G401 (cell line): ENCODE measurements at regions not wholly inside any gene's neighbourhood (a gene's known extent, or its start where the extent isn't known, plus 50 kb on each side); places are given as distances from the start of the nearest gene placed in this dataset.

Experiments used
- DNase-seq: peaks from one replicate; pipeline ENCODE4 v3.0.0-alpha.2; 2015; ENCODE audit warnings: low spot score
- in situ Hi-C: cut with HindIII; loops from 2 replicates; pipeline ENCODE4 v1.10.0; 2016; ENCODE audit warnings: low sequenced_read_pairs, mixed read lengths

DNA sequence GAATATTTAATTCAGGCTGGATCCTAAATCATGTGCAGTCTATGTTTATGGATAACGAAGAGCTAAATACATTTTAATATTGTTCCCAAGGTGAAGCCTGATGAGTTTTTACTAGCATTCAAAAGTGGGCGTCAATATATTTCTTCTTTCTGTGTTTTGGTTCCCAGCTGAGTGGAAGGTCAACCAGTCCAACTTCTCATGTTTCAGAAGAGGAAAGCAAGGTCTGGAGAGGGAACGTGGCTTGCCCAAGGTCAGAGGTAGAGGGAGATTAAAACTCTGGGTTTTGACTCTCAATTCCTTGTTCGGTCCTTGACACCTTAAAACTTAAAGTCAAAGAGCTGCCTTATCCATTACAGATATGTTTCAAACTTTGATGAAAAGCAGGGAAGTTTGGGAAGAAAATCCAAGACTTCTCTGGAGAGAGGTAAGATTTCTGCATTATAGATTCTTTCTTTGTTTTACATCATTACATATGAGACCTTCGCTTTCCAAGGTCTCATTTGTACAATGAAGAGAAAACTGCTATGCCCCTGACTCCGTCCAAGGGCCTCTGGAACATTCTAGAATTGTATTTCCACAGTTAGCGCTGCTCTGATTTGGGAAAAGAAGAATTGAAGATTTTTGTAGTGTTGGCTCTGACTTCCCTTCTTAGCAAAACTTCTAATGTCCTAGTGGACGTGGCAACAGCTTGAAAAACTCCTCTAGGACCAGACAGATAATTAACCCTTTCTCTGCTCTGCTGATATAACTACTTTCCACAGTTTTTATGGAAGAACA lies 57.7 kb upstream of the HES1 start:
- in situ Hi-C loops = no loop called here

DNA sequence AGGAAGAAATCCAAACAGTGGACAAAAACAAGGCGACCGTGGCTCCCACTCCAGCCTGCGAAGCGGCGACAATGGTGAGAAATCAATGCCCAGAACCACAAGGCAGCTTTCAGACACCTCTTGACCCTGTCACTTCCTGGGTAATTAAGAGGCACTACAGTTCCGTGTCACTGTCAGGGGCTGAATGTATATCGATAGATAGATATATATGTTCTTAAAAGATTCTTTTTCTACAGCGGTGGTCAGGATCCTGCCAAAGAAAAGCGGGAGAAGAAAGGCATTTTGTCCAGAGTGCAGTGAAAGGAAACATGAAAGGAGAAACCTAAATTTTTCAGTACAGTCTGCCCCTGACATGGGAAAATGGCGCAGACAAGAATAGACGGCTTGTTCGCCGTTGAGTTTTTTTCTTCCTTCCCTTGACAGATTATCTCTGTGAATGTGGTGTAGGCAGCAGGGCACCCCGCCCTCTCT lies 56.2 kb upstream of the HES1 start:
- DNase-seq = no peak
- in situ Hi-C loops = no loop called here

More for the DNA sequence above, 57.7 kb upstream of the HES1 start:
- DNase-seq = no peak

- DNase-seq = no peak
Observed at GRCh38 chr3:194080436-194080835, 55.5 kb upstream of the HES1 start.

GRCh38 chr3:194080913-194081800 lies 54.8 kb upstream of the HES1 start:
- no peak for DNase-seq
- in situ Hi-C loops = no loop called here

More at GRCh38 chr3:194080436-194080835, 55.5 kb upstream of the HES1 start:
- in situ Hi-C loops = no loop called here

- no peak for DNase-seq
- in situ Hi-C loops = no loop called here
Observed at GRCh38 chr3:194081826-194082225, 54.1 kb upstream of the HES1 start.

DNA sequence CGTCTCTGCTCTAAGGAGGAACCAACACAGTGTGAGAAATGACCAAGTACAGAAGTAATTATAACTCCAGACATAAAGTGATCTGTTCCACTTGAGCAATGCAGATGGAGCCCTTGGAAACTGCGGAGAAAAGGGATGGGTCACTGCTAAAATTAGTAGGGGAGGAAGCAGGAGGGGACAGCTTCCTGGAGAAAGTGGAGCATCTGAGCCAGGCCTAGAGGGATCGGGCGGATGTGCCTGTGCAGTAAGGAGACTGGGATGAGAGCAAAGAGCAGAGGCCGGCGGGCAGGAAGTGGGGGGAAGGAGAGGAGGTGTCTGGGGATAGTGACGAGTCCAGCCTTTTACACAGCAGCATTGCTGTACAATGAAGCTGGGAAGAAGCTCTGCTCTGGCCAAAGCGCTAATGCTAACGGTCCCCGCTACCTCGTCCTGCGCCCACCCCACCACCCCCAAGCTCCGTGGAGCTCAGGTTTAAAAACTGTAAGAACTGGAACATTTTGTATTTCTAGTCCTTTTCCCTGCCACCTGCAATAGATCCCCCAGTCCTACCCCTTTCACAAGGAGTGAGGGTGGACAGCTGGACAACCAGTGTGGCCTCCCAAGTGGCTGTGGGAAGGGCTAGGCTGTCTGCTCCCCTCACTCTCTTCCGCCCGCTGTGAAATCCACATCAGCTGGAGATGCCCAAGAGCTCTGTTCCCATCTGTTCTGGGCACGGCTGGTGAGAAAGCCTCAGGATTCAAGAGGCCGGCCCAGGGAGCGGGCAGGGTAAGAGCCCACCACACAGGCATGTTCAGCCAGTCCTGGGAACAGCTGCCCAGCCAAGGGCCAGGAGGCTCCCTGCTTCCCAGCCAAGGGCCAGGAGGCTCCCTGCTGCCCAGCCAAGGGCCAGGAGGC lies 53.0 kb upstream of the HES1 start:
- DNase-seq = no peak
- in situ Hi-C loops = no loop called here

DNA sequence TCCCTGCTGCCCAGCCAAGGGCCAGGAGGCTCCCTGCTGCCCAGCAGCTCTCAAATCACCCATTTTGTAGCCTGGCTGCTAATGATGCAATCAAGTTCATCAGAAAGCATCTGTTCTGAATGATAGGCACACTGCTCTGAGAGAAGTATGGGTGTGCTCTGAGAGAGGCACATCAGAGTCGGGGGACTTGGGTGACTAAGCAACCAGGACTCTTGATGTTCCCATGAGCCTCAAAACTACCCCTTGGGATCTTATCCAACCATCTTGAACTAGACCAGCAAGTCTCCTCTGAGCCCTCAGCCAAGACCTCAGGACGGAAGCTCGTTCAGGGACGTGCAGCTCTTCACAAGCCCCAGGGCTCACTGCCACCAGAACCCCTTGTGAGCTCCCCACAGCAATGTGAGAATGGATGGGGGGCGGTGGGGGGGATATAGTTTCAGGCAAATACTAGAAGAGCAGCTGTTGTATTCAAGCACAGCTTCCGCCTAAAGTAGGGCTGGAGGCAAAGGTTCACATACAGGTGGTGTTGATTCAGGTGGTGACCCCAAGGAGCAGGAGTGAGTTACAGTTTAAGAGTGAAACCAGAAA lies 52.2 kb upstream of the HES1 start:
- in situ Hi-C loops = no loop called here
- no peak for DNase-seq

DNA sequence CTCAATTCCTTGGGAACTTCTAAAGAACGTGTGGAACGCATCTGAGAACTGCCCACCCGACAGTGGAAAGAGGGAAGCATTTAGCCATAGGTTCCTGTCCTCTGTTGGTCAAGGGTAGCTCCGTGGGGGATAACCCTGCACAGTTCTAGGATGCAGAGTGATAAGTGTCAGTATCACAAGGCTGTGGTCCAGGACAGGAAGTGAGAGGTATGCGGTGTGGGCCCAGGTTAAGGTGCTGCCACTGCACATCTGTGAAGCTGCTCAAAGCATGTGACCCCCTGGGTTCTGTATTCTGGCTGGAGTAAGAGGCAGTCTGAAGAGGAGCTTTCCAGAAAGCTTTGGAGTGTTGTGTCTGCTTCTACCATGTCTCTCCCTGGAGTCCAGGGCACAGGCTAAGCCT lies 51.7 kb upstream of the HES1 start:
- in situ Hi-C loops = no loop called here
- DNase-seq = no peak
